Brain microvascular endothelial cell (primary cell): ENCODE measurements at regions not wholly inside any gene's neighbourhood (a gene's known extent, or its start where the extent isn't known, plus 50 kb on each side); places are given as distances from the start of the nearest gene placed in this dataset.

Experiments used
- DNase-seq: peaks from one replicate; pipeline ENCODE4 v3.0.0-alpha.2; 2020
- H3K27ac ChIP-seq: fragments of 250-450 bp; sonication (Bioruptor Pico); 2 replicates; pipeline ENCODE4 v1.5.1; 2020; ENCODE audit warnings: mild to moderate bottlenecking, moderate library complexity
- H3K27me3 ChIP-seq: fragments of 250-450 bp; sonication (Bioruptor Pico); replicated peaks from 2 replicates; pipeline ENCODE4 v1.5.1; 2020; ENCODE audit warnings: mild to moderate bottlenecking
- H3K36me3 ChIP-seq: fragments of 250-450 bp; sonication (Bioruptor Pico); replicated peaks from 2 replicates; pipeline ENCODE4 v1.5.1; 2020; ENCODE audit warnings: mild to moderate bottlenecking
- H3K4me3 ChIP-seq: 2 replicates; pipeline ENCODE4 v1.5.1; 2011; ENCODE audit warnings: low read depth, mild to moderate bottlenecking, control low read depth, low read length, moderate library complexity
- in situ Hi-C: cut with HindIII; loops from 2 replicates; pipeline ENCODE4 v1.10.0; 2017; ENCODE audit warnings: low sequenced_read_pairs, low pct_ligation_motif_present
- TF ChIP-seq, protein P1 (sequence below): IDR thresholded peaks from 2 replicates; pipeline ENCODE4 v1.5.1; 2011; ENCODE audit warnings: low read depth, mild to moderate bottlenecking, moderate library complexity, low read length, control low read depth, inconsistent platforms; ENCODE audit errors: missing control alignments

DNA sequence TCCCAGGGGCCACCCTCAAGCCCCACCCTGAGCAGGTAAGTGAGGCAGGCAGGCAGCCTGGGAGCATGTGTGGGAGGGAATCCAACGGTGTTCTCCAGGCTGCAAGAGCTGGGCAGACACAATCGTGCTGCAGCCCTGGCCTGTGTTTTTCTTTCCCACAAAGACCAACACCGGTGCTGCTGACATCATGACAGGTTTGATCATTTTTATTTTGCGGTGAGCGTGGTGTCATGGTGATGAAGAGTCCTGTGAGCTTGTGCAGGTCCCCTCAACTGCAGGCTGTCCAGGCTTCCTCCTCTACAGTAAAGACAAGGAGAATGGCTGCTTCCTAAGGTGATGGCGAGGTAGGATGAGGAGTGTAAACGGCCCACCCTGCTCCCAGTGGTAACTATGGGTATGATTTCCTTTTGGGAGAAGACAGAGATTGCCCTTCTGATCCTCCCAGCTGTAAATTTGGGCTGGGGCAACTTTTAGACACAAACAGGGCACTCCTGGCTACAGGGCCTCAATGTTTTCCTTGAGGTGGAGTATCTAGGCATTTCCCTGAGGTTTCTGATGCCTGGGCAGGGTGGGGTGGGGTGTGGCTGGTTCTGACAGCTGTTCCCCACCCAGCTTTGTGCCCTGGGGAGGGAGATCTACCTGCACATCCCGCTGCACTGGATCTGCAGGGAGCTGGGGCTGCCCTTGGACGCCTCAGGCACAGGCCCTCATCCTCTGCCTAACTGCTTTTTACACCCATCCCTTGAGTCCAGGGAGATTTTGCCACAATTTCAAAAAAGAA lies 109.1 kb downstream of the VCPKMT start:
- no peak for DNase-seq
- Histone ChIP-seq H3K27me3 (no peaks in the 10 kb centered on the region), H3K36me3 (no peaks in the 10 kb centered on the region), H3K27ac (no peak overlapping the region), H3K4me3 (no peak overlapping the region)
- in situ Hi-C loops: no loop called here
- TF ChIP-seq, protein P1, sequence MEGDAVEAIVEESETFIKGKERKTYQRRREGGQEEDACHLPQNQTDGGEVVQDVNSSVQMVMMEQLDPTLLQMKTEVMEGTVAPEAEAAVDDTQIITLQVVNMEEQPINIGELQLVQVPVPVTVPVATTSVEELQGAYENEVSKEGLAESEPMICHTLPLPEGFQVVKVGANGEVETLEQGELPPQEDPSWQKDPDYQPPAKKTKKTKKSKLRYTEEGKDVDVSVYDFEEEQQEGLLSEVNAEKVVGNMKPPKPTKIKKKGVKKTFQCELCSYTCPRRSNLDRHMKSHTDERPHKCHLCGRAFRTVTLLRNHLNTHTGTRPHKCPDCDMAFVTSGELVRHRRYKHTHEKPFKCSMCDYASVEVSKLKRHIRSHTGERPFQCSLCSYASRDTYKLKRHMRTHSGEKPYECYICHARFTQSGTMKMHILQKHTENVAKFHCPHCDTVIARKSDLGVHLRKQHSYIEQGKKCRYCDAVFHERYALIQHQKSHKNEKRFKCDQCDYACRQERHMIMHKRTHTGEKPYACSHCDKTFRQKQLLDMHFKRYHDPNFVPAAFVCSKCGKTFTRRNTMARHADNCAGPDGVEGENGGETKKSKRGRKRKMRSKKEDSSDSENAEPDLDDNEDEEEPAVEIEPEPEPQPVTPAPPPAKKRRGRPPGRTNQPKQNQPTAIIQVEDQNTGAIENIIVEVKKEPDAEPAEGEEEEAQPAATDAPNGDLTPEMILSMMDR: no peak

DNA sequence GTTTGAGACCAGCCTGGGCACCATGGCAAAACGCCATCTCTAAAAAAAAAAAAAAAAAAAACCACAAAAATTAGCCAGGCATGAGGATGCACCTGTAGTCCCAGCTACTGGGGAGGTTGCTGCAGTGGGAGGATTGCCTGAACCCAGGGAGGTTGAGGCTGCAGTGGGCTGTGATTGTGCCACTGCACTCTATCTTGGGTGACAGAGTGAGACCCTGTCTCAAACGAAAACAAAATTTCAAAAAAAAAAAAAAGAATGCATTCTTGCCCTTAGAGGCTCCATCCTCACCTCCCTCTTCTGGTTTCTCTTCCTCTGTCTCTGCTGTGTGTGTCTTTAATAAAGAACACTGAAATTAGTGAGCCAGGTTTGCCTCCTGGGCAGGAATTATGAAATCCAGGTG lies 107.8 kb downstream of the VCPKMT start:
- Histone ChIP-seq H3K36me3 (no peaks in the 10 kb centered on the region), H3K27me3 (no peaks in the 10 kb centered on the region), H3K4me3 (no peak overlapping the region), H3K27ac (no peak overlapping the region)
- in situ Hi-C loops: no loop called here
- DNase-seq: no peak
- TF ChIP-seq, protein P1: no peak

DNA sequence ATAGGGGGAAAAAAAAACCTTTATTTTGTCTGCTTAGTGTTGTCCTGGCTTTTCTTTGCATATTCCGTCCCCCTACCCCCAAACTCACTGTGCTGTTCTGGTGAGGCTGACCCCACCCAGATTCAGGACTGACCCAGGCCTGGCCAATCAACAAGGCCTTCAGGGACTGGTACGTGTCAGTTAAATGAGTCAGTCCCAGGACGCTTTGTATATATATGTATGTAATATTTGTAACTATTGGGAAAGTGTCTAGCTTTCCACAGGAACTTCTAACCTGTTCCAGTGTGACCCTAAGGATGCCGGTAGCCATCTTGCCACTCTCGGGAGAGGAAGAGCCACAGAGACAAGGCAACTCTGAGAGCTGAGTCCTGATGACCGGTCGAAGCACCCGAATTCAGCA lies 107.4 kb downstream of the VCPKMT start:
- no peaks in the 10 kb centered on the region for H3K36me3 ChIP-seq
- TF ChIP-seq, protein P1: no peak
- H3K27ac ChIP-seq: no peak overlapping the region
- no peak overlapping the region for H3K4me3 ChIP-seq
- H3K27me3 ChIP-seq: no peaks in the 10 kb centered on the region
- in situ Hi-C loops: no loop called here
- no peak for DNase-seq

- H3K27ac ChIP-seq: no peak overlapping the region
- TF ChIP-seq, protein P1: no peak
Observed at GRCh38 chr14:50010752-50011151, 105.6 kb downstream of the VCPKMT start.

DNA sequence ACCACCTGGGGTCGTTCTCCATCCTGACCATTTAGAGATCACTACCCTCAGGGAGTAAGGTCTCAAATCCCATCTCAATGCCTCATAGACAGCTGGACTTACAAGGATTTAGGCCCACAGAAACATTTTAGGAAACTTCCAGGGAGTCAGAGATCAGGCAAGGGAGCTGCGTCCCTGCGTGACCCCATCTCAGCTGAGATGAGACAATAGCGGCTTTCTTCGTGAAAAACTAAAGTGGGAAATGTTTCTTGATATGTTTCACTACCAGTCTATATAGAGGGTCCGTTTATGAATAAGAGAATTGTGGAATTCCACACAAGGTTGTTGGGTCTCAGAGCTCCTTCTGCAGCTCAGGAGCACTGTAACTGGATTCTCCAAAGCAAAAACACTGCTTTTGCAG lies 105.1 kb downstream of the VCPKMT start:
- TF ChIP-seq, protein P1: no peak
- H3K27ac ChIP-seq: no peak overlapping the region
- no peak overlapping the region for H3K4me3 ChIP-seq
- in situ Hi-C loops: no loop called here
- H3K36me3 ChIP-seq: no peaks in the 10 kb centered on the region
- DNase-seq: no peak
- H3K27me3 ChIP-seq: no peaks in the 10 kb centered on the region

More at GRCh38 chr14:50010752-50011151, 105.6 kb downstream of the VCPKMT start:
- Histone ChIP-seq H3K36me3 (no peaks in the 10 kb centered on the region), H3K27me3 (no peaks in the 10 kb centered on the region), H3K4me3 (no peak overlapping the region)
- in situ Hi-C loops: no loop called here
- no peak for DNase-seq

GRCh38 chr14:50012644-50013043 lies 103.7 kb downstream of the VCPKMT start:
- Histone ChIP-seq H3K36me3 (no peaks in the 10 kb centered on the region), H3K27me3 (no peaks in the 10 kb centered on the region), H3K27ac (no peak overlapping the region), H3K4me3 (no peak overlapping the region)
- TF ChIP-seq, protein P1: no peak
- no peak for DNase-seq
- in situ Hi-C loops: no loop called here
